Ectodermal cell (in vitro differentiated cells): ENCODE measurements at regions not wholly inside any gene's neighbourhood (a gene's known extent, or its start where the extent isn't known, plus 50 kb on each side); places are given as distances from the start of the nearest gene placed in this dataset.

Experiments
- H3K27ac ChIP-seq: 2 replicates; pipeline ENCODE4 v1.7.0; 2013; ENCODE audit warnings: mild to moderate bottlenecking, low read depth, low read length; ENCODE audit not compliant: insufficient read depth, poor library complexity, severe bottlenecking
- H3K27me3 ChIP-seq: 2 replicates; pipeline ENCODE4 v1.7.0; 2013; ENCODE audit warnings: mild to moderate bottlenecking, low read length; ENCODE audit not compliant: insufficient read depth, control insufficient read depth, poor library complexity, severe bottlenecking
- H3K36me3 ChIP-seq: one replicate; pipeline ENCODE4 v1.7.0; 2013; ENCODE audit warnings: low read length; ENCODE audit not compliant: control insufficient read depth, insufficient read depth
- H3K4me1 ChIP-seq: one replicate; pipeline ENCODE4 v1.7.0; 2013; ENCODE audit warnings: low read length; ENCODE audit not compliant: control insufficient read depth, insufficient read depth
- H3K4me3 ChIP-seq: 2 replicates; pipeline ENCODE4 v1.7.0; 2013; ENCODE audit warnings: low read depth, low read length, control low read depth; ENCODE audit not compliant: insufficient read depth
- H3K9me3 ChIP-seq: 2 replicates; pipeline ENCODE4 v1.7.0; 2013; ENCODE audit warnings: mild to moderate bottlenecking, low read length, moderate library complexity; ENCODE audit not compliant: control insufficient read depth
- WGBS, 2 experiments: methylation state at CpG; one replicate each; pipeline ENCODE4 v1.1.7; 2013; ENCODE audit warnings: missing lambda C conversion rate in 2 of 2; 5-methylcytosine and 5-hydroxymethylcytosine counted together

DNA sequence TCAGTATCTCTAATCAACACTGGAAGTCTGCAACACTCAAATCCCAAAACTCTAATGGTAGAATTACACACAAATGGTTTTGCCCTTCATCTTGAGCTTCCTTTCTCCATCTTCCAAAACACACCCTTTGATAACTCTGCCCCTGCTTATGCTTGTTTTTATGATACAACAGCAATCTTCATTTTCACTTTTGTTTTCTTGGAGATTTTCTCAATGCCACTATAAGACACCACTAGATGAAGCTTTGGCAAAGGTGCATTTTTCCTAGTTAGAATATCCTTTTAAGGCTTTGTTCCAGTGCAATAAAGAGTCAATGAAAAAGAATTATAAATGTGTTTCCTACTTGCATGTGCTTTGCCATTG lies 472.4 kb upstream of the NWD2 start:
- H3K36me3 ChIP-seq, result no peaks in the 10 kb centered on the region
- no peaks in the 10 kb centered on the region for H3K27me3 ChIP-seq
- H3K27ac ChIP-seq, result no peak overlapping the region
- no peak overlapping the region for H3K4me3 ChIP-seq
- H3K9me3 ChIP-seq, result no peaks in the 10 kb centered on the region
- no peaks in the 10 kb centered on the region for H3K4me1 ChIP-seq

DNA sequence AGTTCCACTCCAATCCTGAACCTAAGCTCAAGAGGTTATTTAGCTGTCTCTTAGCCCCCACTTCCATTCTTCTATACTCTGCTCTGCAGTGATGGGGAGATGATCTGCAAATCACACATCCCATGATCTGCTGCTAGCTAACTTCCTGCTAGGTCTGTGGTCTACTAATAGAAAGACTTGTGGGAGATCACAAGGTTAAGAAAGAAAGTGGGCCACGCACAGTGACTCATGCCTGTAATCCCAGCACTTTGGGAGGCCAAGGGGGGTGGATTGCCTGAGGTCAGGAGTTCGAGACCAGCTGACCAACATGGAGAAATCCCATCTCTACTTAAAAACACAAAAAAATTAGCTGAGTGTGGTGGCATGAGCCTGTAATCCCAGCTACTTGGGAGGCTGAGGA lies 471.1 kb upstream of the NWD2 start:
- Histone ChIP-seq H3K36me3 (no peaks in the 10 kb centered on the region), H3K4me1 (no peaks in the 10 kb centered on the region), H3K27ac (no peak overlapping the region), H3K27me3 (no peaks in the 10 kb centered on the region), H3K9me3 (no peaks in the 10 kb centered on the region), H3K4me3 (no peak overlapping the region)
- 76 to 87% methylated on average over 1 to 2 of the region's 2 CpGs for WGBS, 2 experiments

DNA sequence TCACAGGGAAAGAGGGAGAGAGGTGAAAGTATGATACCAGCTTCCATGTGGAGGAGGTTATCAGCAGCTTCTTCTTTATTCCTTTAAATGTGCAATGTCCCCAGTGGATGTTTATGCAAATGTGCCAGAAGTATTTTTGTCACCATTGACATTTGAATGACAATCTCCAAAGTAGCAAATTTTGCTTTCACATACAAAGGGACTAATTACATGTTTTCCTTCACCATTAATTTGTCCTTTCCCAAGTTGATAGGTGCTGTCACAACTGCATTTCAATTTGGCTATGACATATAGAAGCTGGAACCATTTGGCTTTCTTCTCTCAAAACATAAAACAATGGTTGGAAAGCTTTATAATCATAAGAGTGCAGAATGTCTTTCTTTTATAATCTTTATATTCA lies 469.0 kb upstream of the NWD2 start:
- Histone ChIP-seq H3K27ac (no peak overlapping the region), H3K4me1 (no peaks in the 10 kb centered on the region), H3K36me3 (no peaks in the 10 kb centered on the region), H3K27me3 (no peaks in the 10 kb centered on the region), H3K9me3 (no peaks in the 10 kb centered on the region), H3K4me3 (no peak overlapping the region)

GRCh38 chr4:36779601-36780000 lies 464.9 kb upstream of the NWD2 start:
- H3K9me3 ChIP-seq, result no peaks in the 10 kb centered on the region
- 71 to 100% methylated on average over 1 of the region's 1 CpG for WGBS, 2 experiments
- no peaks in the 10 kb centered on the region for H3K27me3 ChIP-seq
- H3K36me3 ChIP-seq, result no peaks in the 10 kb centered on the region
- H3K4me3 ChIP-seq, result no peak overlapping the region
- no peak overlapping the region for H3K27ac ChIP-seq
- no peaks in the 10 kb centered on the region for H3K4me1 ChIP-seq

DNA sequence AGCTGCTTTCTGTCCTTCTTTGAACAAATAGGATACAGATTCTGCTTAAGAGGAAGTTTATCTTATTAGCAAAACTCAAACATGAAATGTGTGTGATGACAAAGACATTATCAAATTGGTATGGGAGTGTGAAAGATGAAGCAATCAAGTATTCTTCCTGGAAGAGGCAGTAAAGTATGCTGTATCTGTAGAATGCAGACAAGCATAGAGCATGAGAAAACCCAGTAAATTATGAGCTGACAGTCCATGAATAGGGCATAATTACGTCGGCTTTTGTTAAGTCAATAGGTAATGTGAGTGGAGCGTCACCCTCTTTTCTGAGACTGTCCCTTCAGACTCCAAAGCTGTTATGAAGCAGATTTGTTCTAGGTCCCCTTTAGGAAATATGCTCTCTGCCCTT lies 458.6 kb upstream of the NWD2 start:
- no peaks in the 10 kb centered on the region for H3K27me3 ChIP-seq
- WGBS, 2 experiments, result 61 to 67% methylated on average over 3 of the region's 3 CpGs
- no peak overlapping the region for H3K27ac ChIP-seq
- no peaks in the 10 kb centered on the region for H3K4me1 ChIP-seq
- no peaks in the 10 kb centered on the region for H3K9me3 ChIP-seq
- H3K4me3 ChIP-seq, result no peak overlapping the region
- H3K36me3 ChIP-seq, result no peaks in the 10 kb centered on the region

GRCh38 chr4:36786519-36786918 lies 458.0 kb upstream of the NWD2 start:
- no peak overlapping the region for H3K4me3 ChIP-seq
- no peaks in the 10 kb centered on the region for H3K27me3 ChIP-seq
- no peaks in the 10 kb centered on the region for H3K4me1 ChIP-seq
- WGBS, 2 experiments, result 93% methylated on average over 2 of the region's 2 CpGs
- no peak overlapping the region for H3K27ac ChIP-seq
- no peaks in the 10 kb centered on the region for H3K36me3 ChIP-seq
- H3K9me3 ChIP-seq, result no peaks in the 10 kb centered on the region

GRCh38 chr4:36794716-36795115 lies 449.8 kb upstream of the NWD2 start:
- Histone ChIP-seq H3K4me1 (no peaks in the 10 kb centered on the region), H3K4me3 (no peak overlapping the region), H3K27me3 (no peaks in the 10 kb centered on the region), H3K9me3 (no peaks in the 10 kb centered on the region), H3K36me3 (no peaks in the 10 kb centered on the region), H3K27ac (no peak overlapping the region)
- WGBS, 2 experiments, result 100% methylated on average over 1 of the region's 1 CpG; no CpG with 5 or more reads in 1 of the 2 experiments

DNA sequence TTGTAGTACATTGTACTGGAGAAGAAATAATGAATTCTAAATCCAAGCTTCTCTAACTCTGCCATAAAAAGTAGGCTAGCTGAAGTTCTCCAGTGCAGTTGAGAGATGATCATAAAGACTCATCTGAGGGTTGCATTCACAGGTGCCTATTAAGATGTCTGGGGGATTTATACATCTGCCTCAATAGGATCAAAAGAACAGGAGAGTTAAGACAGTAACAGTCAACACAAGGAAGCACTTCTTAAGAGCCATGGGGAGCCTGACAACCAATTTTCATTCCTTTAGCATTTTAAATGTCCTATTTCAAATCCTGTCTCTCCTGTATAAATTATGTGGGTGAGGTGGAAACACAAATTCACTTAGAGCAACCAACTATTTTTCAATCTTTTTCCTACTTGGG lies 432.4 kb upstream of the NWD2 start:
- Histone ChIP-seq H3K27ac (no peak overlapping the region), H3K27me3 (no peaks in the 10 kb centered on the region), H3K36me3 (no peaks in the 10 kb centered on the region), H3K4me3 (no peak overlapping the region), H3K4me1 (peaks cover 6% of the 10 kb centered on the region), H3K9me3 (no peaks in the 10 kb centered on the region)

GRCh38 chr4:36815536-36815935 lies 429.0 kb upstream of the NWD2 start:
- H3K27me3 ChIP-seq, result no peaks in the 10 kb centered on the region
- WGBS, 2 experiments, result 71 to 93% methylated on average over 4 of the region's 4 CpGs
- H3K4me1 ChIP-seq, result peaks cover 6% of the 10 kb centered on the region
- H3K4me3 ChIP-seq, result no peak overlapping the region
- H3K9me3 ChIP-seq, result no peaks in the 10 kb centered on the region
- H3K27ac ChIP-seq, result no peak overlapping the region
- no peaks in the 10 kb centered on the region for H3K36me3 ChIP-seq

- H3K27me3 ChIP-seq, result no peaks in the 10 kb centered on the region
- H3K4me1 ChIP-seq, result no peaks in the 10 kb centered on the region
- no peak overlapping the region for H3K27ac ChIP-seq
Observed at GRCh38 chr4:36823199-36823967, 421.2 kb upstream of the NWD2 start.

GRCh38 chr4:36824682-36825081 lies 419.9 kb upstream of the NWD2 start:
- no peaks in the 10 kb centered on the region for H3K27me3 ChIP-seq
- no peak overlapping the region for H3K27ac ChIP-seq
- 80 to 90% methylated on average over 3 of the region's 3 CpGs for WGBS, 2 experiments
- H3K4me1 ChIP-seq, result no peaks in the 10 kb centered on the region
- H3K36me3 ChIP-seq, result no peaks in the 10 kb centered on the region
- H3K4me3 ChIP-seq, result no peak overlapping the region
- H3K9me3 ChIP-seq, result no peaks in the 10 kb centered on the region

More at GRCh38 chr4:36823199-36823967, 421.2 kb upstream of the NWD2 start:
- Histone ChIP-seq H3K36me3 (no peaks in the 10 kb centered on the region), H3K4me3 (no peak overlapping the region), H3K9me3 (no peaks in the 10 kb centered on the region)
- WGBS, 2 experiments, result 89 to 91% methylated on average over 12 of the region's 12 CpGs
